Lung (tissue), 11 donors: ENCODE measurements at regions not wholly inside any gene's neighbourhood (a gene's known extent, or its start where the extent isn't known, plus 50 kb on each side); places are given as distances from the start of the nearest gene placed in this dataset.

Source experiments
- ATAC-seq: fragments of 200-7000 bp; cut with Tn5 transposase; one replicate; pipeline ENCODE4 v1.9.1; 2020; ENCODE audit warnings: moderate number of reproducible peaks; ENCODE audit not compliant: insufficient read depth, low FRiP score
- DNase-seq, 3 donors: peaks; one replicate each; pipeline ENCODE4 v3.0.0-alpha.2; 2013 to 2017
- H3K27ac ChIP-seq, 2 donors: one replicate each; pipeline ENCODE4 v1.5.1; 2013; ENCODE audit warnings: mild to moderate bottlenecking in 2 of 2, moderate library complexity in 2 of 2, control low read depth in 1 of 2, inconsistent platforms in 1 of 2, low read depth in 1 of 2, low read length in 1 of 2
- H3K27me3 ChIP-seq, 3 donors: one replicate each; pipeline ENCODE4 v1.5.1; 2013; ENCODE audit warnings: low read length in 2 of 3; ENCODE audit not compliant: control insufficient read depth in 3 of 3, insufficient read depth in 3 of 3
- H3K36me3 ChIP-seq, 4 donors: one replicate each; pipeline ENCODE4 v1.5.1; 2013; ENCODE audit warnings: low read length in 4 of 4, mild to moderate bottlenecking in 1 of 4, moderate library complexity in 1 of 4; ENCODE audit not compliant: control insufficient read depth in 4 of 4, insufficient read depth in 4 of 4
- H3K4me1 ChIP-seq, 5 donors: one replicate each; pipeline ENCODE4 v1.5.1; 2013; ENCODE audit warnings: low read length in 5 of 5, mild to moderate bottlenecking in 2 of 5, moderate library complexity in 1 of 5; ENCODE audit not compliant: control insufficient read depth in 5 of 5, insufficient read depth in 5 of 5
- H3K4me3 ChIP-seq: one replicate; pipeline ENCODE4 v1.5.1; 2013; ENCODE audit warnings: mild to moderate bottlenecking, control low read depth, moderate library complexity
- H3K9ac ChIP-seq, 2 donors: one replicate each; pipeline ENCODE4 v1.5.1; 2013; ENCODE audit warnings: low read length in 2 of 2, control low read depth in 1 of 2; ENCODE audit not compliant: insufficient read depth in 1 of 2
- H3K9me3 ChIP-seq, 4 donors: one replicate each; pipeline ENCODE4 v1.5.1; 2013; ENCODE audit warnings: low read length in 3 of 4, mild to moderate bottlenecking in 1 of 4, moderate library complexity in 1 of 4; ENCODE audit not compliant: control insufficient read depth in 4 of 4, insufficient read depth in 3 of 4
- CTCF ChIP-seq: IDR thresholded peaks from 2 replicates; pipeline ENCODE4 v1.5.1; 2012; ENCODE audit warnings: mild to moderate bottlenecking; ENCODE audit errors: control extremely low read depth, extremely low read depth
- WGBS, 2 donors: extraction: QIAGEN DNeasy Blood & Tissue Kit; methylation state at CpG; one replicate each; pipeline ENCODE4 v1.1.7; 2013; 5-methylcytosine and 5-hydroxymethylcytosine counted together
- donor health status: control.
- donor health status: control.
- donor health status: Bipolar disorder and iron deficiency.
- donor health status: healthy.
- donor health status: DM: yes; HTN: yes; CAD: no.

- ATAC-seq (no peak), DNase-seq (no peak)
- Histone ChIP-seq H3K27me3 (no peaks in the 10 kb centered on the region), H3K36me3 (no peaks in the 10 kb centered on the region), H3K4me3 (no peak overlapping the region), H3K4me1 (no peaks in the 10 kb centered on the region), H3K9ac (no peak overlapping the region), H3K27ac (no peak overlapping the region), H3K9me3 (peaks cover 0 to 2% (median 0%) of the 10 kb centered on the region in 4 donors)
- TF ChIP-seq CTCF: no peak
Measured at GRCh38 chr2:163066085-163066484, 227.5 kb upstream of the KCNH7 start.

- no peaks in the 10 kb centered on the region for H3K27me3 ChIP-seq
- no peaks in the 10 kb centered on the region for H3K4me1 ChIP-seq
- no peak overlapping the region for H3K9ac ChIP-seq
- 76 to 79% methylated on average over 3 of the region's 3 CpGs for WGBS, 2 donors
- H3K9me3 ChIP-seq: peaks cover 0 to 2% (median 0%) of the 10 kb centered on the region in 4 donors
- no peaks in the 10 kb centered on the region for H3K36me3 ChIP-seq
- no peak overlapping the region for H3K27ac ChIP-seq
- no peak for DNase-seq
- TF ChIP-seq CTCF: no peak
- ATAC-seq: no peak
- no peak overlapping the region for H3K4me3 ChIP-seq
Measured at GRCh38 chr2:163062524-163062923, 224.0 kb upstream of the KCNH7 start.

GRCh38 chr2:163046615-163047014 is 208.0 kb upstream of the KCNH7 start:
- H3K9me3 ChIP-seq: no peaks in the 10 kb centered on the region
- H3K27me3 ChIP-seq: no peaks in the 10 kb centered on the region
- 85 to 89% methylated on average over 2 of the region's 2 CpGs for WGBS, 2 donors
- no peak for DNase-seq
- H3K36me3 ChIP-seq: no peaks in the 10 kb centered on the region
- ATAC-seq: no peak
- H3K9ac ChIP-seq: no peak overlapping the region
- TF ChIP-seq CTCF: no peak
- no peaks in the 10 kb centered on the region for H3K4me1 ChIP-seq
- H3K4me3 ChIP-seq: no peak overlapping the region
- no peak overlapping the region for H3K27ac ChIP-seq

- Histone ChIP-seq H3K27me3 (no peaks in the 10 kb centered on the region), H3K4me3 (no peak overlapping the region), H3K36me3 (no peaks in the 10 kb centered on the region), H3K4me1 (no peaks in the 10 kb centered on the region), H3K27ac (no peak overlapping the region), H3K9ac (no peak overlapping the region), H3K9me3 (no peaks in the 10 kb centered on the region)
- ATAC-seq (no peak), DNase-seq (no peak)
- 36 to 41% methylated on average over 2 of the region's 2 CpGs for WGBS, 2 donors
- no peak for TF ChIP-seq CTCF
Measured at GRCh38 chr2:163045830-163046229, 207.3 kb upstream of the KCNH7 start.
